Skeletal muscle tissue (tissue), 3 donors: ENCODE measurements at regions not wholly inside any gene's neighbourhood (a gene's known extent, or its start where the extent isn't known, plus 50 kb on each side); places are given as distances from the start of the nearest gene placed in this dataset.

Experiments
- H3K27ac ChIP-seq: one replicate; pipeline ENCODE4 v1.7.0; 2013; ENCODE audit warnings: mild to moderate bottlenecking, low read depth, low read length, inconsistent platforms
- H3K27me3 ChIP-seq, 3 donors: one replicate each; pipeline ENCODE4 v1.7.0; 2013; ENCODE audit warnings: low read length in 3 of 3; ENCODE audit not compliant: control insufficient read depth in 3 of 3, insufficient read depth in 3 of 3
- H3K36me3 ChIP-seq, 3 donors: one replicate each; pipeline ENCODE4 v1.7.0; 2013; ENCODE audit warnings: low read length in 3 of 3; ENCODE audit not compliant: control insufficient read depth in 3 of 3, insufficient read depth in 3 of 3
- H3K4me1 ChIP-seq, 3 donors: one replicate each; pipeline ENCODE4 v1.7.0; 2013; ENCODE audit warnings: low read length in 3 of 3, mild to moderate bottlenecking in 3 of 3; ENCODE audit not compliant: control insufficient read depth in 3 of 3, insufficient read depth in 3 of 3
- H3K4me3 ChIP-seq, 3 donors: one replicate each; pipeline ENCODE4 v1.7.0; 2013; ENCODE audit warnings: low read length in 3 of 3
- H3K9ac ChIP-seq, 3 donors: one replicate each; pipeline ENCODE4 v1.7.0; 2013; ENCODE audit warnings: low read length in 3 of 3, mild to moderate bottlenecking in 3 of 3, moderate library complexity in 2 of 3, low read depth in 1 of 3
- H3K9me3 ChIP-seq, 3 donors: one replicate each; pipeline ENCODE4 v1.7.0; 2013; ENCODE audit warnings: low read length in 3 of 3; ENCODE audit not compliant: control insufficient read depth in 3 of 3
- donor health status: Osteomylitis.

DNA sequence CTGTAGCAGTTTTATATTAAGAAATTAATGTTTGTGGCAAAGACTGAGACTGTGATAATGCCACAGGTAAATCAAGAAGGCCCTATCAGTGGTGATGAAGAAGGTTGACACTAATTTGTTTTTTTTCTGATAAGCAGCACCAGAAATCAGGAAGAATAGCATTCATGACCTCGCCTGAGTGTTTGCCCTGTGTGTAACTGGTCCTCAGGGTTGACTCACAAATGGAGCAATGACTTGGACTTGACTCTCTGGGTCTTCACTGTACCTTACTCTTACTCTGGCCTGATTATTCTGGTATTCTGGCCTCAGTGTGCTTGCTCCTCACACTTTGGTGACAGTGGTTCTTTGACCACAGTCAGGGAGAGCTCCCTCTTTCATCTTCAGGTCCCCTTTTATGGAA lies 243.9 kb downstream of the HAO1 start:
- no peak overlapping the region for H3K4me3 ChIP-seq
- H3K36me3 ChIP-seq = no peaks in the 10 kb centered on the region
- no peak overlapping the region for H3K27ac ChIP-seq
- H3K4me1 ChIP-seq = no peaks in the 10 kb centered on the region
- no peak overlapping the region for H3K9ac ChIP-seq
- no peaks in the 10 kb centered on the region for H3K9me3 ChIP-seq
- H3K27me3 ChIP-seq = no peaks in the 10 kb centered on the region

- H3K36me3 ChIP-seq = no peaks in the 10 kb centered on the region
- H3K9me3 ChIP-seq = no peaks in the 10 kb centered on the region
- no peaks in the 10 kb centered on the region for H3K27me3 ChIP-seq
- no peaks in the 10 kb centered on the region for H3K4me1 ChIP-seq
- no peak overlapping the region for H3K27ac ChIP-seq
- no peak overlapping the region for H3K9ac ChIP-seq
- H3K4me3 ChIP-seq = no peak overlapping the region
Measured at GRCh38 chr20:7702141-7702540, 238.1 kb downstream of the HAO1 start.

- Histone ChIP-seq H3K9ac (no peak overlapping the region), H3K27me3 (no peaks in the 10 kb centered on the region), H3K4me3 (no peak overlapping the region), H3K9me3 (no peaks in the 10 kb centered on the region), H3K36me3 (no peaks in the 10 kb centered on the region), H3K27ac (no peak overlapping the region), H3K4me1 (no peaks in the 10 kb centered on the region)
Measured at GRCh38 chr20:7703551-7703961, 236.7 kb downstream of the HAO1 start.

GRCh38 chr20:7703996-7704395 lies 236.3 kb downstream of the HAO1 start:
- Histone ChIP-seq H3K27me3 (no peaks in the 10 kb centered on the region), H3K9me3 (no peaks in the 10 kb centered on the region), H3K36me3 (no peaks in the 10 kb centered on the region), H3K9ac (no peak overlapping the region), H3K27ac (no peak overlapping the region), H3K4me3 (no peak overlapping the region), H3K4me1 (no peaks in the 10 kb centered on the region)

GRCh38 chr20:7708112-7708511 lies 232.1 kb downstream of the HAO1 start:
- H3K9me3 ChIP-seq = no peaks in the 10 kb centered on the region
- H3K4me3 ChIP-seq = no peak overlapping the region
- H3K36me3 ChIP-seq = no peaks in the 10 kb centered on the region
- H3K4me1 ChIP-seq = no peaks in the 10 kb centered on the region
- H3K9ac ChIP-seq = no peak overlapping the region
- H3K27ac ChIP-seq = no peak overlapping the region
- H3K27me3 ChIP-seq = no peaks in the 10 kb centered on the region

GRCh38 chr20:7708782-7709181 lies 231.5 kb downstream of the HAO1 start:
- Histone ChIP-seq H3K36me3 (no peaks in the 10 kb centered on the region), H3K27me3 (no peaks in the 10 kb centered on the region), H3K4me1 (no peaks in the 10 kb centered on the region), H3K9ac (no peak overlapping the region), H3K9me3 (no peaks in the 10 kb centered on the region), H3K27ac (no peak overlapping the region), H3K4me3 (no peak overlapping the region)

- Histone ChIP-seq H3K4me1 (no peaks in the 10 kb centered on the region), H3K27ac (no peak overlapping the region), H3K9ac (no peak overlapping the region)
Measured at GRCh38 chr20:7710440-7710839, 229.8 kb downstream of the HAO1 start.

GRCh38 chr20:7712661-7713060 lies 227.6 kb downstream of the HAO1 start:
- H3K27ac ChIP-seq = no peak overlapping the region
- H3K27me3 ChIP-seq = no peaks in the 10 kb centered on the region
- H3K4me1 ChIP-seq = no peaks in the 10 kb centered on the region
- no peak overlapping the region for H3K4me3 ChIP-seq
- H3K9ac ChIP-seq = no peak overlapping the region
- no peaks in the 10 kb centered on the region for H3K36me3 ChIP-seq
- H3K9me3 ChIP-seq = no peaks in the 10 kb centered on the region

More at GRCh38 chr20:7710440-7710839, 229.8 kb downstream of the HAO1 start:
- no peaks in the 10 kb centered on the region for H3K27me3 ChIP-seq
- H3K9me3 ChIP-seq = no peaks in the 10 kb centered on the region
- H3K4me3 ChIP-seq = no peak overlapping the region
- H3K36me3 ChIP-seq = no peaks in the 10 kb centered on the region

DNA sequence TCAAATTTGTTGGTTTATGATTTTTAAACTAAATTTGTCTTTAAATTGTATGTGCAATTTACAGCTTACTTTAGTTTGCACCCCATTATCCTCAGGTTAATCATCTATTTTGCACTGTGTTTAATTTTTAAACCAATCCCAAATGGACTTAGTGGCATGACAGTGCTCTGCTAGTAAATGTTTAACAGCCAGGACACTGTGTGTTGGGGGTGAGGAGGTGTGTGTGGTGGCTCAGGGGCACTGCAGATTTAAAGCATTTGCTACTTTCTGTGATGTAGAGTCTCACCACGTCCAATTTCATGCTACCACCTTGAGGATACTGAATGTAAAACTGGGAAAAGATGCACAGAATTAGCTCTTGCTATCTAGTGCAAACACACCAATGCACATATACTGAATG lies 225.7 kb downstream of the HAO1 start:
- Histone ChIP-seq H3K4me1 (no peaks in the 10 kb centered on the region), H3K27ac (no peak overlapping the region), H3K9ac (no peak overlapping the region), H3K4me3 (no peak overlapping the region), H3K36me3 (no peaks in the 10 kb centered on the region), H3K9me3 (no peaks in the 10 kb centered on the region), H3K27me3 (no peaks in the 10 kb centered on the region)

- no peak overlapping the region for H3K27ac ChIP-seq
- H3K4me1 ChIP-seq = no peaks in the 10 kb centered on the region
- H3K27me3 ChIP-seq = no peaks in the 10 kb centered on the region
- H3K4me3 ChIP-seq = no peak overlapping the region
- no peaks in the 10 kb centered on the region for H3K9me3 ChIP-seq
- H3K9ac ChIP-seq = no peak overlapping the region
- H3K36me3 ChIP-seq = no peaks in the 10 kb centered on the region
Measured at GRCh38 chr20:7716286-7716972, 223.8 kb downstream of the HAO1 start.
